Muscle of arm (tissue), 1 donor: ENCODE measurements at regions not wholly inside any gene's neighbourhood (a gene's known extent, or its start where the extent isn't known, plus 50 kb on each side); places are given as distances from the start of the nearest gene placed in this dataset.
"Not testable (repeated sequence)": the region's sequence is repeated elsewhere in the genome, so short reads cannot be mapped to it uniquely, and the experiment has no call there.

Source experiments
- DNase-seq: peaks from one replicate; pipeline ENCODE4 v3.0.0-alpha.2; 2013

GRCh38 chr10:52954407-52954806, 181.8 kb upstream of the MBL2 start:
- DNase-seq, result no peak

GRCh38 chr10:52952391-52953055, 179.9 kb upstream of the MBL2 start:
- DNase-seq, result no peak

- peak; percentile 24 for DNase-seq
Observed at GRCh38 chr10:52951824-52952223, 179.2 kb upstream of the MBL2 start.

- no peak for DNase-seq
Observed at GRCh38 chr10:52950578-52950977, 178.0 kb upstream of the MBL2 start.

- no peak for DNase-seq
Observed at GRCh38 chr10:52949899-52950298, 177.3 kb upstream of the MBL2 start.

GRCh38 chr10:52946486-52946885, 173.9 kb upstream of the MBL2 start:
- no peak for DNase-seq

GRCh38 chr10:52945521-52945920, 172.9 kb upstream of the MBL2 start:
- not testable (repeated sequence) for DNase-seq

- no peak for DNase-seq
Observed at GRCh38 chr10:52940921-52941320, 168.3 kb upstream of the MBL2 start.

GRCh38 chr10:52939894-52940293, 167.3 kb upstream of the MBL2 start:
- DNase-seq, result no peak

GRCh38 chr10:52933748-52934147, 161.2 kb upstream of the MBL2 start:
- DNase-seq, result no peak

GRCh38 chr10:52927678-52928077, 155.1 kb upstream of the MBL2 start:
- no peak for DNase-seq

GRCh38 chr10:52923520-52923919, 150.9 kb upstream of the MBL2 start:
- no peak for DNase-seq

- DNase-seq, result no peak
Observed at GRCh38 chr10:52918714-52919305, 146.2 kb upstream of the MBL2 start.

GRCh38 chr10:52915391-52915790, 142.8 kb upstream of the MBL2 start:
- DNase-seq, result no peak

GRCh38 chr10:52911163-52911562, 138.6 kb upstream of the MBL2 start:
- DNase-seq, result no peak

- no peak for DNase-seq
Observed at GRCh38 chr10:52908478-52908877, 135.9 kb upstream of the MBL2 start.

GRCh38 chr10:52906046-52906445, 133.5 kb upstream of the MBL2 start:
- DNase-seq, result no peak

- DNase-seq, result no peak
Observed at GRCh38 chr10:52903397-52903938, 130.9 kb upstream of the MBL2 start.

GRCh38 chr10:52900593-52900992, 128.0 kb upstream of the MBL2 start:
- DNase-seq, result no peak

- no peak for DNase-seq
Observed at GRCh38 chr10:52897162-52897561, 124.6 kb upstream of the MBL2 start.

- no peak for DNase-seq
Observed at GRCh38 chr10:52895059-52895458, 122.5 kb upstream of the MBL2 start.

- no peak for DNase-seq
Observed at GRCh38 chr10:52890281-52890680, 117.7 kb upstream of the MBL2 start.

GRCh38 chr10:52889611-52890010, 117.0 kb upstream of the MBL2 start:
- no peak for DNase-seq
